Mucosa of stomach (tissue), 1 donor: ENCODE measurements at regions not wholly inside any gene's neighbourhood (a gene's known extent, or its start where the extent isn't known, plus 50 kb on each side); places are given as distances from the start of the nearest gene placed in this dataset.

Source experiments
- H3K27me3 ChIP-seq: one replicate; pipeline ENCODE4 v1.7.0; 2013; ENCODE audit warnings: mild to moderate bottlenecking, low read length; ENCODE audit not compliant: control insufficient read depth, insufficient read depth
- H3K36me3 ChIP-seq: one replicate; pipeline ENCODE4 v1.7.0; 2013; ENCODE audit warnings: low read length; ENCODE audit not compliant: control insufficient read depth, insufficient read depth
- H3K4me1 ChIP-seq: one replicate; pipeline ENCODE4 v1.7.0; 2013; ENCODE audit warnings: mild to moderate bottlenecking, low read length; ENCODE audit not compliant: control insufficient read depth, insufficient read depth
- H3K4me3 ChIP-seq: one replicate; pipeline ENCODE4 v1.7.0; 2013; ENCODE audit warnings: low read length
- H3K9ac ChIP-seq: one replicate; pipeline ENCODE4 v1.7.0; 2013; ENCODE audit warnings: mild to moderate bottlenecking, low read length, moderate library complexity
- H3K9me3 ChIP-seq: one replicate; pipeline ENCODE4 v1.7.0; 2013; ENCODE audit warnings: mild to moderate bottlenecking, low read length, moderate library complexity; ENCODE audit not compliant: control insufficient read depth
- donor health status: Pancreatic carcinoma.

DNA sequence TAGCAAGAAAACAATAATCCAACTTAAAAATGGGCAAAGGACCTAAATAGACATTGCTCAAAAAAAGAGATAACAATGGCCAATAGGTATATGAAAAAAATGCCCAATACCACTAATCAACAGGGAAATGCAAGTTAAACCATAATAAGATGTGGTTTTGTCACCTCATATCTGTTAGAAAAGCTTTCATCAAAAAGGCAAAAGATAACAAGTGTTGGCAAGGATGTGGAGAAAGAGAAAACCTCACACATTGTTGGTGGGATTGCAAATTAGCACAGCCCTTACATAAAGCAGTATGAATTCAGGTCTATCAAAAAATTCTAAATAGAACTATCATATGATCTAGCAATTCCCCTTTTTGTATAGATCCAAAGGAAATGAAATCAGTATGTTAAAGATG is 387.2 kb upstream of the DUSP10 start:
- Histone ChIP-seq H3K4me3 (no peak overlapping the region), H3K36me3 (no peaks in the 10 kb centered on the region), H3K9me3 (no peaks in the 10 kb centered on the region), H3K9ac (no peak overlapping the region), H3K27me3 (no peaks in the 10 kb centered on the region), H3K4me1 (peaks cover 8% of the 10 kb centered on the region)

GRCh38 chr1:222127526-222128152 is 385.8 kb upstream of the DUSP10 start:
- H3K9ac ChIP-seq: no peak overlapping the region
- H3K27me3 ChIP-seq: no peaks in the 10 kb centered on the region
- H3K4me3 ChIP-seq: no peak overlapping the region
- no peaks in the 10 kb centered on the region for H3K36me3 ChIP-seq
- peaks cover 8% of the 10 kb centered on the region for H3K4me1 ChIP-seq
- no peaks in the 10 kb centered on the region for H3K9me3 ChIP-seq

GRCh38 chr1:222127096-222127495 is 385.2 kb upstream of the DUSP10 start:
- Histone ChIP-seq H3K9me3 (no peaks in the 10 kb centered on the region), H3K36me3 (no peaks in the 10 kb centered on the region), H3K27me3 (no peaks in the 10 kb centered on the region), H3K9ac (no peak overlapping the region), H3K4me3 (no peak overlapping the region), H3K4me1 (peaks cover 8% of the 10 kb centered on the region)

DNA sequence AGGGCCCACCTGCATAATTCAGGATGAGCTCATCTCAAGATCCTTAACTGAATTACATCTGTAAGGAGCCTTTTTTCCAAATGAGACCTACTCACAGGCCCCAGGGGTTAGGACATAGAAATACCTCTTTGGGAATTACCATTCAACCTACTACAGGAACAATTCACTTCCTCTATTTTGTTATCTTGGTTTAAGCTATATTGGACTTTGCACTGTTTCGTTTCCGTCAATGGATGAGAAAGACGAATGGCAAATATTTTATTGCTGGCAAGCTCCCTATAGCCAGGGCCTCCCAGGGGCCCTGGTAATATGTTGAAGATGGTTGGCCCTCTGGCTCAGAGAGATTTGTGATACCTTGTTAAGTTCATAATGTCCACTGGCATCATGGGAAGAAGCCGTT is 384.2 kb upstream of the DUSP10 start:
- H3K27me3 ChIP-seq: no peaks in the 10 kb centered on the region
- H3K4me3 ChIP-seq: no peak overlapping the region
- H3K36me3 ChIP-seq: no peaks in the 10 kb centered on the region
- peaks cover 8% of the 10 kb centered on the region for H3K4me1 ChIP-seq
- no peaks in the 10 kb centered on the region for H3K9me3 ChIP-seq
- no peak overlapping the region for H3K9ac ChIP-seq

DNA sequence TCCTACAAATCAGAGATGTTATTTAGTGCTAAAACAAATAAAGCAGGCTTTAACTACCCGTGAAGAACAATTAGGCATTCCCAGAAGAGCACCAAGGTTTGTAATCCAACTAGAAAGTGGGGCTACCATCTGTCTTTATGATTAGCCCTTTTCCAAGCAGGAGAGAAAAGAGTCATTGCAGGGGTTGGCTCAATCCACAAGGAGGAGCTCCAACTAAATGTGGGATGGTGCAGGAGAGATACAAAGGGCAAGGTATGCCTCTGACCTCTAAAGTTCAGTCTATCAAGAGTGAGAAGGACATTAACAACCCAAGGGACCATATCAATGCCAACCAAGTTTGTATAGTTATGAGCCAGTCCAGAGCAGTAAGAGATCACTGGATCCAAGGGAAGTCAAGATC is 382.7 kb upstream of the DUSP10 start:
- Histone ChIP-seq H3K4me1 (peaks cover 8% of the 10 kb centered on the region), H3K4me3 (no peak overlapping the region), H3K9me3 (no peaks in the 10 kb centered on the region), H3K36me3 (no peaks in the 10 kb centered on the region), H3K9ac (no peak overlapping the region), H3K27me3 (no peaks in the 10 kb centered on the region)

- Histone ChIP-seq H3K36me3 (no peaks in the 10 kb centered on the region), H3K27me3 (no peaks in the 10 kb centered on the region), H3K9ac (no peak overlapping the region), H3K9me3 (no peaks in the 10 kb centered on the region), H3K4me3 (no peak overlapping the region), H3K4me1 (peaks cover 8% of the 10 kb centered on the region)
These were observed 381.2 kb upstream of the DUSP10 start for GRCh38 chr1:222123111-222123510.

GRCh38 chr1:222117809-222118208 is 375.9 kb upstream of the DUSP10 start:
- no peaks in the 10 kb centered on the region for H3K36me3 ChIP-seq
- no peak overlapping the region for H3K9ac ChIP-seq
- H3K9me3 ChIP-seq: no peaks in the 10 kb centered on the region
- H3K27me3 ChIP-seq: no peaks in the 10 kb centered on the region
- H3K4me3 ChIP-seq: no peak overlapping the region
- H3K4me1 ChIP-seq: no peaks in the 10 kb centered on the region

- Histone ChIP-seq H3K36me3 (no peaks in the 10 kb centered on the region), H3K4me3 (no peak overlapping the region), H3K27me3 (no peaks in the 10 kb centered on the region), H3K9ac (no peak overlapping the region), H3K4me1 (no peaks in the 10 kb centered on the region), H3K9me3 (no peaks in the 10 kb centered on the region)
These were observed 372.8 kb upstream of the DUSP10 start for GRCh38 chr1:222114536-222115156.

DNA sequence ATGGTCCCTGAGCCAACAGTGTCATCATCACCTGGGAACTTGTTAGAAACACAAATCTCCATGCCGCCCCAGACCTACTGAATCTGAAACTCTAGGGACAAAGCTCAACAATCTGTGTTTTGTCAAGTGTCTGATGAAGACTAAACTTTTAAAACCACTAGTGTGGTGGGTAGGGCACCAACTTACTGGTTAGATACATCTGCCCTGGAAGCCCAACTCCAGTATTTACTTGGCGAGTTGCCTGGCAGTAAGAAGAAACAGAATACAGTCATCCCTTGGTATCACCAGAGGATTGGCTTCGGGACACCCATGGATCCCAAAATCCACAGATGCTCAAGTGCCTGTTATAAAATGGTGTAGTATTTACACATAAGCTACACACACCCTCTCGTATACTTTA is 367.9 kb upstream of the DUSP10 start:
- Histone ChIP-seq H3K4me1 (peaks cover 10% of the 10 kb centered on the region), H3K4me3 (no peak overlapping the region), H3K36me3 (no peaks in the 10 kb centered on the region), H3K27me3 (no peaks in the 10 kb centered on the region), H3K9me3 (no peaks in the 10 kb centered on the region), H3K9ac (no peak overlapping the region)

GRCh38 chr1:222107975-222108374 is 366.1 kb upstream of the DUSP10 start:
- Histone ChIP-seq H3K36me3 (no peaks in the 10 kb centered on the region), H3K4me3 (no peak overlapping the region), H3K9me3 (no peaks in the 10 kb centered on the region), H3K9ac (no peak overlapping the region), H3K27me3 (no peaks in the 10 kb centered on the region), H3K4me1 (peaks cover 10% of the 10 kb centered on the region)

- Histone ChIP-seq H3K4me1 (peaks cover 10% of the 10 kb centered on the region), H3K9me3 (no peaks in the 10 kb centered on the region), H3K27me3 (no peaks in the 10 kb centered on the region), H3K4me3 (no peak overlapping the region), H3K36me3 (no peaks in the 10 kb centered on the region), H3K9ac (no peak overlapping the region)
These were observed 365.4 kb upstream of the DUSP10 start for GRCh38 chr1:222107267-222107666.

GRCh38 chr1:222106377-222106776 is 364.5 kb upstream of the DUSP10 start:
- no peak overlapping the region for H3K9ac ChIP-seq
- H3K36me3 ChIP-seq: no peaks in the 10 kb centered on the region
- no peaks in the 10 kb centered on the region for H3K27me3 ChIP-seq
- H3K9me3 ChIP-seq: no peaks in the 10 kb centered on the region
- no peak overlapping the region for H3K4me3 ChIP-seq
- H3K4me1 ChIP-seq: peaks cover 10% of the 10 kb centered on the region

DNA sequence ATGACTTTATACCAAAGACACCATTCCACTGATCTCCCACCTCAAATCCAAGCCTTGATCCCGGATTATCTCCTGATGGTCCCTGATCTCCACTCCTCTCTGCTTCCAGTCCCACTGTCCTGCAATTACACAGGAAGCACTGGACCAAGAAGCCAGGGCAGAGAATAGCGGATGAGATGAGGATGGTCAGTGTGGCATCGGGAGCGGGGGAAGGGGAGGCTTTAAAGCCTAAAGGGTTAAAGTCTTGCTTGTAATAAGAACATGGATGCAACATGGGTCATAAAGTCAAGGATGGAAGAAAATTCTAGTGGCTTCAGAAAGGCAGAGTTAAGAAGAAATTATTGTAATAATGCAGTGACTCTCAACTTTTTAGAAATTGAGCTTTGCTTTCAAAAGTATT is 364.0 kb upstream of the DUSP10 start:
- H3K9ac ChIP-seq: no peak overlapping the region
- H3K27me3 ChIP-seq: no peaks in the 10 kb centered on the region
- H3K4me1 ChIP-seq: peaks cover 10% of the 10 kb centered on the region
- H3K36me3 ChIP-seq: no peaks in the 10 kb centered on the region
- no peak overlapping the region for H3K4me3 ChIP-seq
- H3K9me3 ChIP-seq: no peaks in the 10 kb centered on the region
